ENCODE measurements at regions not wholly inside any gene's neighbourhood (a gene's known extent, or its start where the extent isn't known, plus 50 kb on each side); places are given as distances from the start of the nearest gene placed in this dataset.
"Not testable (repeated sequence)": the region's sequence is repeated elsewhere in the genome, so short reads cannot be mapped to it uniquely, and the experiment has no call there.

- not testable (repeated sequence) for TF ChIP-seq CTCF (IDR thresholded peaks at IDR 0.05; ENCODE audit: low read depth, low read length); POLR2A (IDR thresholded peaks at IDR 0.05; ENCODE audit: extremely low read depth, insufficient read length)
Measured at GRCh38 chr9:97219443-97220140, 87.9 kb upstream of the CCDC180 start.

Measured in NB4 (cell line).